OCI-LY1 (cell line): ENCODE measurements at regions not wholly inside any gene's neighbourhood (a gene's known extent, or its start where the extent isn't known, plus 50 kb on each side); places are given as distances from the start of the nearest gene placed in this dataset.
"Not testable (repeated sequence)": the region's sequence is repeated elsewhere in the genome, so short reads cannot be mapped to it uniquely, and the experiment has no call there.

Experiments
- H2AFZ ChIP-seq: fragments of 200-600 bp; sonication (generic), shearing (Covaris generic); 2 replicates; pipeline ENCODE4 v1.6.0; 2014; ENCODE audit warnings: antibody characterized with exemption, mild to moderate bottlenecking, low read length
- H3F3A ChIP-seq: fragments of 200-600 bp; sonication (generic), shearing (Covaris generic); 2 replicates; pipeline ENCODE4 v1.6.0; 2014; ENCODE audit warnings: mild to moderate bottlenecking, antibody characterized with exemption, low read length, moderate library complexity; ENCODE audit not compliant: insufficient read depth
- H3K27ac ChIP-seq: fragments of 200-600 bp; sonication (generic); 2 replicates; pipeline ENCODE4 v1.5.1; 2014; ENCODE audit warnings: low read length, mixed run types, mild to moderate bottlenecking, low read depth; ENCODE audit not compliant: poor library complexity, severe bottlenecking
- H3K27me3 ChIP-seq: fragments of 200-600 bp; sonication (generic); 2 replicates; pipeline ENCODE4 v1.6.0; 2014; ENCODE audit warnings: antibody characterized with exemption, mild to moderate bottlenecking, low read length, moderate library complexity; ENCODE audit not compliant: insufficient read depth
- H3K36me3 ChIP-seq: fragments of 200-600 bp; sonication (generic); 2 replicates; pipeline ENCODE4 v1.6.1; 2014; ENCODE audit warnings: mild to moderate bottlenecking, antibody characterized with exemption, low read length, moderate library complexity, mixed read lengths; ENCODE audit not compliant: insufficient read depth
- H3K4me1 ChIP-seq: fragments of 200-600 bp; sonication (generic); 2 replicates; pipeline ENCODE4 v1.5.1; 2014; ENCODE audit warnings: mild to moderate bottlenecking, low read length, moderate library complexity; ENCODE audit not compliant: insufficient read depth, severe bottlenecking
- H3K4me2 ChIP-seq: fragments of 200-600 bp; sonication (generic), shearing (Covaris generic); 2 replicates; pipeline ENCODE4 v1.6.1; 2014; ENCODE audit warnings: low read length
- H3K4me3 ChIP-seq: fragments of 200-600 bp; sonication (generic); 2 replicates; pipeline ENCODE4 v1.5.1; 2014; ENCODE audit warnings: low read length, low read depth, mild to moderate bottlenecking, mixed read lengths; ENCODE audit not compliant: poor library complexity, severe bottlenecking
- H3K79me2 ChIP-seq: fragments of 200-600 bp; shearing (Covaris generic); 2 replicates; pipeline ENCODE4 v1.6.1; 2016; ENCODE audit warnings: mixed run types, low read length, mixed read lengths; ENCODE audit not compliant: insufficient read depth
- H3K9ac ChIP-seq: fragments of 200-600 bp; sonication (generic), shearing (Covaris generic); 2 replicates; pipeline ENCODE4 v1.6.1; 2014; ENCODE audit warnings: mild to moderate bottlenecking, low read length, mixed read lengths
- H3K9me2 ChIP-seq: fragments of 200-600 bp; sonication (generic), shearing (Covaris generic); 2 replicates; pipeline ENCODE4 v1.6.1; 2014; ENCODE audit warnings: low read depth, mild to moderate bottlenecking, low read length, mixed read lengths
- H3K9me3 ChIP-seq: fragments of 200-600 bp; shearing (Covaris generic); 2 replicates; pipeline ENCODE4 v1.6.1; 2014; ENCODE audit warnings: low read length, mixed read lengths
- H4K20me1 ChIP-seq: fragments of 200-600 bp; sonication (generic), shearing (Covaris generic); 2 replicates; pipeline ENCODE4 v1.6.0; 2016; ENCODE audit warnings: mild to moderate bottlenecking, low read length; ENCODE audit not compliant: insufficient read depth
- CTCF ChIP-seq: fragments of 200-600 bp; sonication (generic), shearing (Covaris generic); IDR thresholded peaks from 2 replicates; pipeline ENCODE4 v1.5.1; 2017; ENCODE audit warnings: mild to moderate bottlenecking, antibody characterized with exemption, low read length, moderate library complexity, mixed read lengths
- EZH2 ChIP-seq: fragments of 200-600 bp; sonication (generic), shearing (Covaris generic); IDR thresholded peaks from 2 replicates; pipeline ENCODE4 v1.8.0; 2017; ENCODE audit warnings: borderline replicate concordance, mixed run types, mild to moderate bottlenecking, antibody characterized with exemption, low read length, moderate library complexity, mixed read lengths

- Histone ChIP-seq H3F3A (no peaks in the 10 kb centered on the region), H3K27me3 (no peaks in the 10 kb centered on the region), H3K79me2 (no peaks in the 10 kb centered on the region), H3K4me3 (no peak overlapping the region), H2AFZ (no peak overlapping the region), H3K4me1 (no peaks in the 10 kb centered on the region), H4K20me1 (no peaks in the 10 kb centered on the region), H3K9me2 (no peaks in the 10 kb centered on the region), H3K9me3 (no peaks in the 10 kb centered on the region), H3K9ac (no peak overlapping the region), H3K27ac (no peak overlapping the region), H3K4me2 (no peak overlapping the region), H3K36me3 (no peaks in the 10 kb centered on the region)
- TF ChIP-seq EZH2 (no peak), CTCF (no peak)
Observed at GRCh38 chr4:111441687-111442086, 703.6 kb upstream of the FAM241A start.

- not testable (repeated sequence) for H3K4me3 ChIP-seq, H2AFZ ChIP-seq, H3K27ac ChIP-seq, H3K4me2 ChIP-seq, H4K20me1 ChIP-seq, H3K9me2 ChIP-seq, H3F3A ChIP-seq, H3K9ac ChIP-seq, H3K9me3 ChIP-seq, H3K36me3 ChIP-seq, H3K27me3 ChIP-seq, H3K79me2 ChIP-seq, H3K4me1 ChIP-seq
Observed at GRCh38 chr4:111444836-111445235, 700.4 kb upstream of the FAM241A start.

- H4K20me1 ChIP-seq: no peaks in the 10 kb centered on the region
- no peak overlapping the region for H3K4me2 ChIP-seq
- no peaks in the 10 kb centered on the region for H3K79me2 ChIP-seq
- no peak overlapping the region for H3K27ac ChIP-seq
- no peaks in the 10 kb centered on the region for H3F3A ChIP-seq
- H3K27me3 ChIP-seq: no peaks in the 10 kb centered on the region
- no peak overlapping the region for H2AFZ ChIP-seq
- no peak overlapping the region for H3K4me3 ChIP-seq
- H3K36me3 ChIP-seq: no peaks in the 10 kb centered on the region
- H3K9me2 ChIP-seq: no peaks in the 10 kb centered on the region
- H3K4me1 ChIP-seq: no peaks in the 10 kb centered on the region
- H3K9me3 ChIP-seq: no peaks in the 10 kb centered on the region
- H3K9ac ChIP-seq: no peak overlapping the region
- TF ChIP-seq CTCF: no peak
Observed at GRCh38 chr4:111449657-111450056, 695.6 kb upstream of the FAM241A start.

GRCh38 chr4:111450867-111451266 is 694.4 kb upstream of the FAM241A start:
- H3K79me2 ChIP-seq: no peaks in the 10 kb centered on the region
- TF ChIP-seq CTCF (no peak), EZH2 (no peak)
- no peak overlapping the region for H3K27ac ChIP-seq
- H4K20me1 ChIP-seq: no peaks in the 10 kb centered on the region
- no peaks in the 10 kb centered on the region for H3K27me3 ChIP-seq
- H3K4me3 ChIP-seq: no peak overlapping the region
- H3K4me2 ChIP-seq: no peak overlapping the region
- H3F3A ChIP-seq: no peaks in the 10 kb centered on the region
- no peaks in the 10 kb centered on the region for H3K4me1 ChIP-seq
- H2AFZ ChIP-seq: no peak overlapping the region
- no peak overlapping the region for H3K9ac ChIP-seq
- H3K9me2 ChIP-seq: no peaks in the 10 kb centered on the region
- no peaks in the 10 kb centered on the region for H3K36me3 ChIP-seq
- H3K9me3 ChIP-seq: no peaks in the 10 kb centered on the region
